HG02938 (cell line): ENCODE measurements at regions not wholly inside any gene's neighbourhood (a gene's known extent, or its start where the extent isn't known, plus 50 kb on each side); places are given as distances from the start of the nearest gene placed in this dataset.
"Not testable (repeated sequence)": the region's sequence is repeated elsewhere in the genome, so short reads cannot be mapped to it uniquely, and the experiment has no call there.

Experiments
- ATAC-seq: cut with Tn5 transposase; IDR thresholded peaks from one replicate; pipeline ENCODE4 v1.9.1; 2021; ENCODE audit warnings: mild to moderate bottlenecking, moderate library complexity; ENCODE audit not compliant: unreplicated experiment

GRCh38 chr3:135393159-135393558 lies 572.4 kb upstream of the PPP2R3A start:
- ATAC-seq: no peak

GRCh38 chr3:135393898-135394525 lies 571.5 kb upstream of the PPP2R3A start:
- ATAC-seq: no peak

- ATAC-seq: no peak
These were observed 553.1 kb upstream of the PPP2R3A start for GRCh38 chr3:135412475-135412874.

GRCh38 chr3:135416182-135416581 lies 549.3 kb upstream of the PPP2R3A start:
- ATAC-seq: no peak

- ATAC-seq: no peak
These were observed 546.4 kb upstream of the PPP2R3A start for GRCh38 chr3:135419155-135419554.

- no peak for ATAC-seq
These were observed 539.0 kb upstream of the PPP2R3A start for GRCh38 chr3:135426508-135426907.

GRCh38 chr3:135432402-135432801 lies 533.1 kb upstream of the PPP2R3A start:
- no peak for ATAC-seq

- ATAC-seq: not testable (repeated sequence)
These were observed 526.5 kb upstream of the PPP2R3A start for GRCh38 chr3:135438889-135439597.

- ATAC-seq: not testable (repeated sequence)
These were observed 525.9 kb upstream of the PPP2R3A start for GRCh38 chr3:135439632-135440031.

- no peak for ATAC-seq
These were observed 525.3 kb upstream of the PPP2R3A start for GRCh38 chr3:135440233-135440632.

- no peak for ATAC-seq
These were observed 524.8 kb upstream of the PPP2R3A start for GRCh38 chr3:135440746-135441145.

- no peak for ATAC-seq
These were observed 521.5 kb upstream of the PPP2R3A start for GRCh38 chr3:135444058-135444457.

GRCh38 chr3:135447483-135447882 lies 518.0 kb upstream of the PPP2R3A start:
- ATAC-seq: no peak

GRCh38 chr3:135448520-135448919 lies 517.0 kb upstream of the PPP2R3A start:
- ATAC-seq: no peak

- ATAC-seq: no peak
These were observed 516.5 kb upstream of the PPP2R3A start for GRCh38 chr3:135449046-135449445.

- ATAC-seq: no peak
These were observed 514.3 kb upstream of the PPP2R3A start for GRCh38 chr3:135451037-135451785.

- ATAC-seq: no peak
These were observed 512.6 kb upstream of the PPP2R3A start for GRCh38 chr3:135452881-135453280.

GRCh38 chr3:135453326-135453725 lies 512.2 kb upstream of the PPP2R3A start:
- no peak for ATAC-seq

- no peak for ATAC-seq
These were observed 510.6 kb upstream of the PPP2R3A start for GRCh38 chr3:135454890-135455289.

- ATAC-seq: no peak
These were observed 509.3 kb upstream of the PPP2R3A start for GRCh38 chr3:135456108-135456790.
